WTC11 (cell line): ENCODE measurements at regions not wholly inside any gene's neighbourhood (a gene's known extent, or its start where the extent isn't known, plus 50 kb on each side); places are given as distances from the start of the nearest gene placed in this dataset.

ENCODE experiments used
- AFF4 ChIP-seq: sonication (generic); formaldehyde crosslinking; IDR thresholded peaks from 2 replicates; pipeline ENCODE4 v1.8.1; 2023; ENCODE audit warnings: mild to moderate bottlenecking, missing genetic modification reagents, borderline replicate concordance
- ATF6 ChIP-seq: sonication (generic); formaldehyde crosslinking; IDR thresholded peaks from 2 replicates; pipeline ENCODE4 v1.8.1; 2023; ENCODE audit warnings: mild to moderate bottlenecking, missing genetic modification reagents
- ELF4 ChIP-seq: sonication (generic); formaldehyde crosslinking; IDR thresholded peaks from 2 replicates; pipeline ENCODE4 v1.8.1; 2022; ENCODE audit warnings: low read depth, mild to moderate bottlenecking, moderate library complexity, missing genetic modification reagents
- FOXK1 ChIP-seq: sonication (generic); formaldehyde crosslinking; IDR thresholded peaks from 2 replicates; pipeline ENCODE4 v1.8.0; 2022; ENCODE audit warnings: mild to moderate bottlenecking, moderate library complexity, missing genetic modification reagents
- IRF1 ChIP-seq: sonication (generic); formaldehyde crosslinking; IDR thresholded peaks from 2 replicates; pipeline ENCODE4 v1.8.0; 2023; ENCODE audit warnings: missing genetic modification reagents
- JUN ChIP-seq: sonication (generic); formaldehyde crosslinking; IDR thresholded peaks from 2 replicates; pipeline ENCODE4 v1.8.0; 2023; ENCODE audit warnings: mild to moderate bottlenecking, missing genetic modification reagents
- MLX ChIP-seq: sonication (generic); formaldehyde crosslinking; IDR thresholded peaks from 2 replicates; pipeline ENCODE4 v1.8.1; 2023; ENCODE audit warnings: mild to moderate bottlenecking, missing genetic modification reagents, moderate library complexity
- NR3C1 ChIP-seq: sonication (generic); formaldehyde crosslinking; conservative IDR thresholded peaks from 2 replicates; pipeline ENCODE4 v1.8.1; 2023; ENCODE audit warnings: low read depth, mild to moderate bottlenecking, missing genetic modification reagents
- PREB ChIP-seq: sonication (generic); formaldehyde crosslinking; IDR thresholded peaks from 2 replicates; pipeline ENCODE4 v1.8.1; 2022; ENCODE audit warnings: mild to moderate bottlenecking, missing genetic modification reagents, moderate library complexity, borderline replicate concordance
- RELA ChIP-seq: sonication (generic); formaldehyde crosslinking; IDR thresholded peaks from 2 replicates; pipeline ENCODE4 v1.8.1; 2022; ENCODE audit warnings: missing genetic modification reagents, mild to moderate bottlenecking, borderline replicate concordance
- SMAD3 ChIP-seq: sonication (generic); formaldehyde crosslinking; IDR thresholded peaks from 2 replicates; pipeline ENCODE4 v1.8.0; 2022; ENCODE audit warnings: missing genetic modification reagents, mild to moderate bottlenecking, borderline replicate concordance
- SOX15 ChIP-seq: fragments of 250-450 bp; sonication (Bioruptor Pico); IDR thresholded peaks from 2 replicates; pipeline ENCODE4 v1.9.0; 2021; ENCODE audit warnings: mild to moderate bottlenecking
- SP1 ChIP-seq: sonication (generic); formaldehyde crosslinking; conservative IDR thresholded peaks from 2 replicates; pipeline ENCODE4 v1.8.1; 2022; ENCODE audit warnings: missing genetic modification reagents
- USF1 ChIP-seq: sonication (generic); formaldehyde crosslinking; IDR thresholded peaks from 2 replicates; pipeline ENCODE4 v1.8.0; 2022; ENCODE audit warnings: mild to moderate bottlenecking, missing genetic modification reagents
- ZNF138 ChIP-seq: sonication (generic); formaldehyde crosslinking; conservative IDR thresholded peaks from 2 replicates; pipeline ENCODE4 v1.8.1; 2022; ENCODE audit warnings: mild to moderate bottlenecking, moderate library complexity, missing genetic modification reagents
- ZNF281 ChIP-seq: sonication (generic); formaldehyde crosslinking; IDR thresholded peaks from 2 replicates; pipeline ENCODE4 v1.8.0; 2023; ENCODE audit warnings: mild to moderate bottlenecking, missing genetic modification reagents
- ZNF423 ChIP-seq: fragments of 250-450 bp; sonication (Bioruptor Pico); IDR thresholded peaks from 2 replicates; pipeline ENCODE4 v2.1.2; 2022; ENCODE audit warnings: mild to moderate bottlenecking, moderate library complexity
- ZNF532 ChIP-seq: fragments of 250-450 bp; sonication (Bioruptor Pico); IDR thresholded peaks from 2 replicates; pipeline ENCODE4 v1.9.0; 2021; ENCODE audit warnings: mild to moderate bottlenecking, borderline replicate concordance
- ZSCAN18 ChIP-seq: fragments of 250-450 bp; sonication (Bioruptor Pico); IDR thresholded peaks from 2 replicates; pipeline ENCODE4 v2.1.2; 2022; ENCODE audit warnings: mild to moderate bottlenecking, moderate library complexity

GRCh38 chr6:26183581-26184366, 96.5 kb downstream of the HFE start (continued):
- TF ChIP-seq AFF4 (no peak), IRF1 (CRISPR knock-in tag) (no peak), USF1 (CRISPR knock-in tag) (no peak; the same call in 1 of the 2 replicates), NR3C1 (CRISPR knock-in tag) (no peak), FOXK1 (CRISPR knock-in tag) (no peak), SMAD3 (no peak), SP1 (CRISPR knock-in tag) (no peak), RELA (CRISPR knock-in tag) (no peak), ZNF281 (CRISPR knock-in tag) (0 out of 2 replicates have a peak, but pooled peaks have one; percentile 5), ELF4 (CRISPR knock-in tag) (no peak), PREB (CRISPR knock-in tag) (no peak), JUN (CRISPR knock-in tag) (no peak), ZNF138 (CRISPR knock-in tag) (no peak), ZSCAN18 (CRISPR knock-in tag) (no peak), MLX (CRISPR knock-in tag) (no peak), ZNF532 (CRISPR knock-in tag) (no peak), ATF6 (CRISPR knock-in tag) (no peak), SOX15 (CRISPR knock-in tag) (no peak), ZNF423 (CRISPR knock-in tag) (no peak)
